DLD1 (cell line): ENCODE measurements at regions not wholly inside any gene's neighbourhood (a gene's known extent, or its start where the extent isn't known, plus 50 kb on each side); places are given as distances from the start of the nearest gene placed in this dataset.
"Not testable (repeated sequence)": the region's sequence is repeated elsewhere in the genome, so short reads cannot be mapped to it uniquely, and the experiment has no call there.

Experiments
- in situ Hi-C: cut with HindIII; loops from 2 replicates; pipeline ENCODE4 v1.10.0; 2017; ENCODE audit warnings: low sequenced_read_pairs

- in situ Hi-C loops: no loop called here
Measured at GRCh38 chr20:53734006-53734688, 140.5 kb upstream of the ZNF217 start.

GRCh38 chr20:53731595-53731994 lies 138.0 kb upstream of the ZNF217 start:
- in situ Hi-C loops: no loop called here

DNA sequence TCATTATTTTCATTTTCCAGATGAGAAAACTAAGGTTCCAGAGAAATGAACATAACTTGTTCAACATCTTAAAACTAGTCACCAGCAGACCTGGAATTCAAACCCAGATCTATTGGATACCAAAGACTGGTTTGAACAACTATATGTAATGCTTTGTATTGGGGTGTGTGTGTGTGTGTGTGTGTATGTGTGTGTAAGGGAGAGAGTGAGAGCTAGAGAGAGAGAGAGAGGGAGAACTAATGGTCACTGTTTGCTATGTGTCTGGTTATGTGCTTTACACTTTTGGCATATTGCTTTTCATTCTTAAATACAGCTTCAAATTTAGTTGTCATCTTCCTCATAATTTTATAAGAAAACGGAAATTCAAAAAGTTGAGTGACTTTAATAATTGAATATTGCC lies 134.7 kb upstream of the ZNF217 start:
- in situ Hi-C loops: no loop called here

GRCh38 chr20:53727239-53727638 lies 133.6 kb upstream of the ZNF217 start:
- in situ Hi-C loops: not testable (repeated sequence)

DNA sequence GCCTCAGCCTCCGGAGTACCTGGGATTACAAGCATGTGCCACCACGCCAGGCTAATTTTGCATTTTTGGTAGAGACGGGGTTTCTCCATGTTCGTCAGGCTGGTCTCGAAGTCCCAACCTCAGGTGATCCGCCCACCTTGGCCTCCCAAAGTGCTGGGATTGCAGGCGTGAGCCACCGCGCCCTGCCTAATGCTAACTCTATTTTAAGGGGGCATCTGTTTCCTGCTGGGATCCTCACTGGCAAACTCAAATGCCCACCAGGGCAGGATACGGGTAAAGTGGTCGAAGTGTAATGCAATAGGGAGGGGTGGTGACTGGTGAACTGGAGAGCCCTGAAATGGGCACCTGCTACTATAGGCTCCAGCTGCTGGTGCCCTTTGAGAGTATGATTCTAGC lies 131.9 kb upstream of the ZNF217 start:
- in situ Hi-C loops: no loop called here

DNA sequence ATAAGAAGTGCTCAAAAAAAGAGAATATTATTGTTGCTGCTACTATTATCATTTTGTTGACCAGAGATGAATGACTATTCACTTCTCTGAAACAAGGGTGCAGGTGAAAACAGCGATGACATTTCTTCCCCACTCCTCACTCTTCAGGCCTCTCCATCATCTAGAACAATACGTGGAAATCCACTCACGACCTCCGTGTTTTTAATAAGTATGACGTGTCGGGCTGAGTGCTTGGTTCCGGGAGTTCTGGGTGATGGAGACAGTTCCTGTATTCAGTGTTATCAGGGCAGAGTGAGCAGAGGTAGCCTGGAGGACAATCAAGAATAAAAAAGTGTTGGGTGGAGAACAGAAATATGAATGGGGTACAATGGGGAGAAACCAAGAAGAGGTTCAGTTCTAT lies 130.0 kb upstream of the ZNF217 start:
- in situ Hi-C loops: no loop called here

- in situ Hi-C loops: no loop called here
Measured at GRCh38 chr20:53723045-53723444, 129.4 kb upstream of the ZNF217 start.

GRCh38 chr20:53722515-53723036 lies 128.9 kb upstream of the ZNF217 start:
- in situ Hi-C loops: no loop called here

DNA sequence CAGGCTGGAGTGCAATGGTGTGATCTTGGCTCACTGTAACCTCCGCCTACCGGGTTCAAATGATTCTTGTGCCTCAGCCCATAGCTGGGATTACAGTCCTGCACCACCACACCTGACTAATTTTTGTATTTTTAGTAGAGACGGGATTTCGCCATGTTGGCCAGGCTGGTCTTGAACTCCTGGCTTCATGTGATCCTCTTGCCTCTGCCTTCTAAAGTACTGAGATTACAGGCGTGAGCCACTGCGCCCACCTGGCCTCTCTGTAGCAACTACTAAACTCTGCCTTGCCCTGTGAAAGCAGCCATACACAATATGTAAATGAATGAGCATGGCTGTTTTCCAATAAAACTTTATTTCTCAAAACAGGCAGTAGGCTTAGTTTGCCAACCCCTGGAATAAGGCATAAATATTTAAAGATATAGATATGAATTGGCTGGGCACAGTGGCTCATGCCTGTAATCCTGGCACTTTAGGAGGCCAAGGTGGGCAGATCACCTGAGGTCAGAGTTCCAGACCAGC lies 127.9 kb upstream of the ZNF217 start:
- in situ Hi-C loops: not testable (repeated sequence)

DNA sequence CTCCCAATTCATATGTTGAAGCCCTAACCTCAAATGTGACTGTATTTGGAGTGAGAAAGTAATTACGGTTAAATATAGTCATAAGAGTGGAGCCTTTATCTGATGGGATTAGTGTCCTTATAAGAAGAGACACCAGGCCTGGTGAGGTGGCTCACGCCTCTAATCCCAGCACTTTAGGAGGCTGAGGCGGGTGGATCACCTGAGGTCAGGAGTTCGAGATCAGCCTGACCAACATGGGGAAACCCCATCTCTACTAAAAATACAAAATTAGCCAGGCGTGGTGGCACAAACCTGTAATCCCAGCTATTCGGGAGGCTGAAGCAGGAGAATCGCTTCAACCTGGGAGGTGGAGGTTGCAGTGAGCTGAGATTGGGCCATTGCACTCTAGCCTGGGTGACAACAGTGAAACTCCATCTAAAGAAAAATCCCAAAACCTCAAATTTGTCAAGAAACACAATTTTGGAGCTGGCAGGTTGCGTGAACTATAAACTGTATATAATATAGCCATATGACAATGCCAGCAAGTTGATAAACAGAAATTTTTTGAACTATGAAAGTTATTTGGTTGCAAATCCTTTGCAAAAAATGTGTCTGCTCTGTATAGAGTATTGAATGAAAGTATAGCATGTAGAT lies 125.6 kb upstream of the ZNF217 start:
- in situ Hi-C loops: not testable (repeated sequence)

- in situ Hi-C loops: no loop called here
Measured at GRCh38 chr20:53718142-53719021, 124.7 kb upstream of the ZNF217 start.

DNA sequence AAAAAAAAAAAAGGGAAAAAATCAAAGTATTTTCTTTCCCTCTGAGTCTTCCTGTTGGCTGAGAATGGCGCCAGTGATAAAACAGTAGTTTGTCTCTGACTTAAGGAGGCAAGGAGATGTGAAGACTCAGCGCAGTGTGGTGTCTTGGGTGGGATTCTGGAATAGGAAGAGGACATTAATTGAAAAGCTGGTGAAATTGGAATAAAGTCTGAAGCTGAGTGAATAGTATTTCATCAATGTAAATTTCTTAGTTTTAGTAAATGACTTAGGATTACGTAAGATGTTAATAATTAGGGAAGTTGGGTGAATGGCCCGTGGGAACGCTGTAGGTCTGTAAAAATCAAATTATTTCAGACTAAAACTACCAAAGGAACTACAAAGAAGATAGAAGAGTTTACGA lies 122.8 kb upstream of the ZNF217 start:
- in situ Hi-C loops: no loop called here

GRCh38 chr20:53714524-53714923 lies 120.9 kb upstream of the ZNF217 start:
- in situ Hi-C loops: no loop called here

DNA sequence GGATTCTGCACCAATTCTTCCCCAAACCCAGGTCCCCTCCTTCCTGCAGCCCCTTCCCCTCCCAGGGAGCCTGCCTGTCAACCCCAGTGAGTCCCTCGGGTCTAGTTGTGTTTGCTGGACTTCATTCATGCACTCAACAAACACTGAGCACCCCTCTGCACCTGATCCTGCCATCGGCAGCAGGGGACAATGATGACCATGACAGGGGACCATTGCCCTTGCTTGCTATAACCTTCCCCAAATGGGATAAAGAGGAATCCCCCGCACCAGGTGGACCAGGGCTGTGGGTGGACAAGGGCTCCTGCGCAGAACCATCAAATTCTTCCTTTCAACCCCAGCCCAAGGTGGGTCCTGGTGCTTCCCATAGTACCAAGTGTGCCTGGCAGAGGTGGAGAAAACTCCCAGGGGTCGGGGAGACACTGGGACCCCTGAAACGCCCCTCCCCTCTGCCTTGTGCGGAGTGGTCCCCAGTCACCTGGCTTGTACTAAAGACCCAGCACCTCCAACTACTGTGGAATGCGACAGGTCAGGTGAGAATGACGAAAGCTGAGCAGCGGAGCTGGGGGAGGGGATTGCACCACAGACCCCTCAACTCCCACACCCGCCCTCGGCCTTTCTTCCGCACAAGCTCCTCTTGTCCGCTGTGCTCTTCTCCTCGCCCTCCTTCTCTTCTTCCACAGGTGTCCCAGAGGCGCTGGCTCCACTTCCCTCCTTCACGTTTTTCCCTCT lies 119.9 kb upstream of the ZNF217 start:
- in situ Hi-C loops: no loop called here

DNA sequence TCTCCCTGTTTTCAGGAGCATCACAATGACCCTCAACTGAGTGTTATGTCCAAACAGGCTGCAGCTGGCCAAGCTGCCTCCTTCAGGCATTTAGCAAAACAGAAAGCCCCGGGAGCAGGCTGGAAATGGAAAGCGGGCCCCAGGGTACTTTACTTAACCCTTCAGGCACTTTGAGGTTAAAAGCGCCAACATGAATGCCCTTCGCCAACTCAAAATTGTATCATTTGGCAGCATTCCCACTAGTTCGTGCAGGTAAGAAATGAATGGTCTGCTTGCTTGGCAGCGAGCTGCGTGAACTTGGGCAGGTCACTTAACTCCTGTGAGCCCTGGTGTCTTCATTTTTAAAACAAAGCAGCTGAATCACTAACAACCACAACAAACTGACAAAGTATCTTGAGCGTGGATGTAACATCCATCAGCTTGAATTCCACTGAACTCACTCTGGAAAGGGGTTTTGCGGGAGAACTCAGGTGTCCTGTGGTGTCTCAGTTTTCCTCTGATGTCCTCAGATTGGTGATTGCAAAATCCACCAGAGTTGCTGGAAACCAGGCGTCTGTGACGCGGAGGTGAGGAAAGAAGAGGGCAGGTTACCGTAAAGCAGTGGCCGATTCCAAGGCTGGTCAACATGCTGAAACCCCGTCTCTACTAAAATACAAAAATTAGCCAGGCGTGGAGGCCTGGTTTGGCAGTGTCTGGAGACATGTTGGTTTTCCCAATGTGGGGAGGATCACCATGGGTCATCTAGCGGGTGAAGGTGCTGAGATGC lies 118.8 kb upstream of the ZNF217 start:
- in situ Hi-C loops: no loop called here

DNA sequence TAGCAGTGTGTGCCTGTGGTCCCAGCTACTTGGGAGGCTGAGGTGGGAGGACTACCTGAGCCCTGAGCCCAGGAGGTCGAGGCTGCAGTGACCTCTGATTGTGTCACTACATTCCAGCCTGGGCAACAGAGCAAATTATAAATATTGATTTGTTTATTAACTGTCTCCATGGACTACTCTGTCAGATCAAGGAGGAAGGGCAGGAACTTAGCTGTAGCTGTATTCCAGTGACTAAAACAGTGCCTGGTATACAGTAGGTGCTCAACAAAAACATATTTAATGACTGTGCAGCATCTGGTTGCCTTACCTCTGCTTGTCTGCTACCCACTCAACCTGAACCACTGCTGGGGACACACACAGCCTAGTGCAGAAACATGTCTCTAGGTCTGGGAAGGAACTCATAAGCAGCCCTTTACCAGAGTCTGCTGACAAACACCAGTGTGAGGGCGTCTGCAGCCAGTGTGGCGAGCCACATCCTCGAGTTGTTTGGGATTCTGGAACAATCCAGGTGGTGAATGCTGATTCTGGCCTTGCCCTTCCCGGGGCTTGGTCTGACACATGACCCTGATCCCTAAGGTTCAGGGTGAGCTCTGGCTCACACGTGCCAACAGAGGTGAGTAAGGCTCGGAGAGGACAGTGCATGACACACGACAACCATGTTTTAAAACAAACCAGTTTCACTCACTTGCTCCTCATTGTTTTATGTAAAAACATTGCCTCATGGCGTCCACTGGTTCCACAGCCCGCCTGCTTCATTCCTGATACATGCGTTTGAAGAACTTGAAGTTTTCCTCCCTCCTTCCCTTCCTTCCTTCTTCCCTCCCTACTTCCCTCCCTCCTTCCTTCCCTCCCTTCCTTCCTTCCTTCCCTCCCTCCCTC lies 117.9 kb upstream of the ZNF217 start:
- in situ Hi-C loops: no loop called here

GRCh38 chr20:53708129-53708968 lies 114.7 kb upstream of the ZNF217 start:
- in situ Hi-C loops: no loop called here
